AML-193 (cell line): ENCODE measurements at regions not wholly inside any gene's neighbourhood (a gene's known extent, or its start where the extent isn't known, plus 50 kb on each side); places are given as distances from the start of the nearest gene placed in this dataset.

Source experiments
- DNase-seq, 2 experiments: peaks; one replicate each; lab custom pipeline; 2025; lab: John Stamatoyannopoulos, UW

- DNase-seq = no peak
Measured at GRCh38 chr11:109106151-109106906, 315.7 kb upstream of the C11orf87 start.

- DNase-seq = no peak
Measured at GRCh38 chr11:109109150-109109549, 312.8 kb upstream of the C11orf87 start.

DNA sequence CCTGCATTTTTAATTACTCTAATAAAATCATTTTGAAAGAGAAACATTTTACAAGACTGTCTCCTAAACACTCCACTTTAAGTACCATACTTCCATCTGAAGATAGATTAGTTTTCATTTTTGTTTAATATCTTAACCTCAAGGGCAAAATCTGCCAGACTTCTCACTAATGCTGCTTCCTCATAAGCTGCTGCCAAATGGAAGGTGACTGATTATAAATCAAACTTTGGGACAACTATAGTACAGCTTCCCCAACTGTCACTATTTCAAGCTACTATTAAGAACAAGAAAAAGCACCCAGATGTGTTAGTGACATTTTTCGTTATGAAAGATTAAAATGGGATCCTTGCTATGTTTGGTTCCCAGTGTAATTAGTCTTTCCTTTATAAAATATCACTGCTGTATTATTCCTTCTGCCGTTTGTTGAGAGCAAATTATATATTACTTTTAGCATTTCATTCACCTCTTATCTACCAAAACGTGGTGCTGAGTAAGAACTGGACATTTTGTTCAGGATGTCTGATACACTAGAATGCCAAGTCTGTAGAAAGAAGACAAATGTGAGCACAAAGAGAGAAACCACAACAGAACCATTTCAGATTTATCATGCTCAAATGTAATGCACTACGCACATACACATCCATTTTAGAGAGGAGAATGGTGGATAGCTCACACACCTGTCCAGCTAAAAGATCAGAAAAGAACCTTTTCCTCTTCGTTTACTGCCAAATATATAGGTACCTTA, 312.2 kb upstream of the C11orf87 start:
- DNase-seq = no peak

- no peak for DNase-seq
Measured at GRCh38 chr11:109112261-109112660, 309.7 kb upstream of the C11orf87 start.

- no peak for DNase-seq
Measured at GRCh38 chr11:109112821-109113280, 309.1 kb upstream of the C11orf87 start.

DNA sequence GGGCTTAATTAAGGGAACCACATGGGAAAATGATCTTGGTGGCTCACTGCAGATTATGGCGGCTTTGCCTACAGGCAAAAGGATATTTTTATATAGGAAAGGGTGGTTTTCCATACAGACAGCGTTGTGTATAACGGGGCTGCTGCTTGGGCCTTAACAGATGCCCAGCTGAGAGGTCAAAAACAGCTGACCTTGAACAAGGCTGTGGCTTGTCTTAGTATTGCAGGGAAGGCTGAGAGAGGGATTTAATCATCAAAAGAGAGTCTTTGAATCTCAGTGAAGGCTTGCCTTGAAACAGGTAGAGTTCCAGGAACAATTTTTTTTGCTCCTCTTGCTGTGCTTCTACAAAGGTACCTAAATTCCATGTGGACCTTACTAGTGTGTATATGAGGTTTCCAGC, 301.6 kb upstream of the C11orf87 start:
- DNase-seq = no peak

- DNase-seq = no peak
Measured at GRCh38 chr11:109121173-109121932, 300.6 kb upstream of the C11orf87 start.

DNA sequence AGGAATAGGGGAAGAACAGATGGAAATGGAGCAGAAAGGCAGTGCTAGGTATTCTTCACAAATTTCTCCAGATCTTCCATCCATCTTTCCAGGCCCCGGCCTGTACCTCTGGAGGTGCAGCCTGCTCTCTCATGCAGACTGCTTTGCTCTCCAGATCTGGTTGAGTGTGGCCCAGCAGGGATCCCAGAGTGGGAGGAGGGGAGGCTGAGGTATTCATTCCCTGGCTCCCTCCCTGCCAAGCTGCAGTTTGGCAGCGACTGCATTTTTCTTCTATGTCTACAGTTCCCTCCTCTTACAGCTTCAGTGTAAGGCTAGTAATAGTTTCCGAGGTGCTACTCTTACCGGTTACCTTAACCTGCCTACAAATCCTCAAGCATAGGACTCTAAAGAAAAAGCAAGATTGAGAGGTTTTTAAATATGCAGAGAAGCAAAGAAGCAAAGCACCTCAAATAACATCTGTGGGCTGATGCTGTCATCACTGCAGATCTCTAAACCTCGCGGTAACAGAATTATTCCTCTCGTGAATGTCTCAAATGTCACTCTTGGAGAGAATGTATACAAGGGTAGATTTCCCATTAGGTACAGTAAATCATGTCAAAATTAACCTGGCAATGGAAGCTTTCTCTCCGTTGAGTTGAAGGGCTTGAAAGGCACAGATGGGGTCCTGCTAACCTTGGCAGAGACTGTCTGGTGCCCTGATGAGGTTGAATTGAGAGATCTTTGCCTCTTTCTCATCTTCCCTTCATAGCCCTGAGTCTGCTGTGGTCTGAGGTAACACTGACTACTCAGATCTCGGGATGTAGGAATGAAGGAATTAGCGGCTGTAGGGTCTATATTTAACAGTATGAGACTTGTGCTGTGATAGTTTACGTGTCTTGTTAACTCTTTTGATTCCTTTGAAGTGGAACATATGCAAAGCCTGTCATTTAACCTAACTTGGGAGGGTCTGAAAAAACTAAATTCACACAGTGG, 297.9 kb upstream of the C11orf87 start:
- no peak for DNase-seq

DNA sequence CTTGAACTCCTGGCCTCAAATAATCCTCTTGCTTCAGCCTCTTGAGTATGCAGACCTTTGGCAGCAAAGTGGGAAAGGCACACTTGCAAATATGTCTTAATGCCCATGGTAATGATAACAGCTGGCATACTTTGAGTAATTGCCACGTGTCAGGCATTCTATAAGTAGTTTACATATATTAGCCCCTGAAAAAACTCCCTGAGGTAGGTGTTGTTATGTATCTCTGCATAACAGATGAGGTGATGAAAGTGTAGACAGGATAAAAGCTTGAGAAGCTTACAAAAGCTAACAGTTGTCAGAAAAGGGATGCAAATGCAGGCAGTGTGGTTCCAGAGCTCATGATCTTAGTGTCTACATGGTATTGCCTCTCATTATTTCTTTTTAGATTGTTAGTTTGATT, 291.1 kb upstream of the C11orf87 start:
- DNase-seq = no peak

- DNase-seq = no peak
Measured at GRCh38 chr11:109132539-109132938, 289.5 kb upstream of the C11orf87 start.

DNA sequence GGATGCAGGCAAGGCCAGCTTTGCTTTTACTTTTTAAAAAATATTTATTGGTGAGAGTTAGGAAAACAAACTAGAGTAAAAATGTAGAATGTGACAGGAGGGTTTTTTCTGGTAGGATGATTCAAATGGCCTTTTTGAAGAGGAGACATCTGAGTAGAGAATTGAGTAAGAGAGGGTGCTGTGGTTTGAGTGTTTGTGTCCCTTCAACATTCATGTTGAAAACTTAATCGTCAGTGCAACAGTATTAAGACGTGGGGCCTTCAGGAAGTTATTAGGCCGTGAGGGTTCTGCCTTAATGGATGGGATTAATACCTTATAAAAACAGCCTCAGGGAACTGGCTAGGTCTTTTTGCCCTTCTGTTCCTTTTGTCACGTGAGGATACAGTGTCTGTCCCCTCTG, 288.8 kb upstream of the C11orf87 start:
- DNase-seq = no peak

- no peak for DNase-seq
Measured at GRCh38 chr11:109135627-109136026, 286.4 kb upstream of the C11orf87 start.

- no peak for DNase-seq
Measured at GRCh38 chr11:109138196-109138595, 283.8 kb upstream of the C11orf87 start.

DNA sequence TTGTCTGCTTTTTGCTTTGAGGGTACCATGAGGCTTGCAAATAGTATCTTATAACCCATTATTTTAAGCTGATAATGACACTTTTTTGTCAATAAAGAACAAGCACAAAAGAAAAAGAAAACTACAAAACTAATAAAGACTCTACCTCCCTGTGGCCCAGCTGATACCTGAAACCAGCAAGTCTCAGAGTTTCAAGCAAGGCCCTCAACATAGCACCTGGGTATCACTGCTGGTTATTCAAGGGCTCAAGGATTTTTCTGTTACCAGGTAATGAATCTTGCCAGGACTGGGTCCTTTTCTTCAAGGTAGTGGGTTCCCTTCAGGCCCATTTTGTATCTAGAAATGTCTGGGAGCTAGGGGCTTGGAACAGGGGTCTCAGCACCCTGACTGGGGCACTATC, 281.6 kb upstream of the C11orf87 start:
- DNase-seq = no peak

- DNase-seq = no peak
Measured at GRCh38 chr11:109140857-109141515, 281.0 kb upstream of the C11orf87 start.

DNA sequence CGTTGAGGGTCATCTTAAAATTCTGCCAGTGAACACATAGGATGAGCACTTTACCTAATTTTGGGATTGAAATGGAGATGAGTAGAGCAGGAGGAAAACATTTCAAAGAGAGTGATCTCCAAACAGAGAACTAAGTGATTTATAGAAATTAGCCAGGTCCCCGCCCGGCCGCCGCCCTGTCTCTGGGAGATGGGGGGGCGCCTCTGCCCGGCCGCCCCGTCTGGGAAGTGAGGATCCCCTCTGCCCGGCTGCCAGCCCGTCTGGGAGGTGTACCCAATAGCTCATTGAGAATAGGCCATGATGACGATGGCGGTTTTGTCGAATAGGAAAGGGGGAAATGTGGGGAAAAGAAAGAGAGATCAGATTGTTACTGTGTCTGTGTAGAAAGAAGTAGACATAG, 276.7 kb upstream of the C11orf87 start:
- DNase-seq = no peak

- DNase-seq = no peak
Measured at GRCh38 chr11:109147726-109148125, 274.3 kb upstream of the C11orf87 start.

- DNase-seq = no peak
Measured at GRCh38 chr11:109148669-109149068, 273.3 kb upstream of the C11orf87 start.

- no peak for DNase-seq
Measured at GRCh38 chr11:109150581-109150980, 271.4 kb upstream of the C11orf87 start.

DNA sequence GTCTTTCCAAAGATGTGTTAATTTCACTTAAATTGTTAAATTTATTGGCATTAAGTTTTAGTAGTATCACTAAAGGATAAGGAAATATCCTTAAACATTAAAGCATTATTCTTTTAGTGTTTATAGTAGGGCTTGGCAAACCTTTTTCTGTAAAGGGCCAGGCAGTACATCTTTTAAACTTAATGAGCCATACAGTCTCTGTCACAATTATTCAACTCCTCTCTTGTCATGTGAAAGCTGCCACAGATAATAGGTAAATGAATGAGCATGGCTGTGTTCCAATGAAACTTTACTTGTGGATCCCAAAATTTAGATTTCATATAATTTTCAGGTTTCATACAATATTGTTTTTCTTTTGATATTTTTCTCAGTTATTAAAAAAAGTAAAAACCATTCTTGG, 268.2 kb upstream of the C11orf87 start:
- DNase-seq = no peak

- DNase-seq = no peak
Measured at GRCh38 chr11:109155291-109155690, 266.7 kb upstream of the C11orf87 start.
